ENCODE measurements at regions not wholly inside any gene's neighbourhood (a gene's known extent, or its start where the extent isn't known, plus 50 kb on each side); places are given as distances from the start of the nearest gene placed in this dataset.

- H4K20me1 ChIP-seq (replicated peaks in 1 of 2; ENCODE audit: control insufficient read depth in 1 of 2, insufficient read depth in 2 of 2, low read length in 2 of 2): no peaks in the 10 kb centered on the region
- H3K79me2 ChIP-seq (ENCODE audit: control insufficient read depth in 1 of 2, insufficient read depth in 2 of 2, low read length in 2 of 2): no peaks in the 10 kb centered on the region
- H3K4ac ChIP-seq (replicated peaks; ENCODE audit: insufficient read length, low read depth, low read length): no peak overlapping the region
- no peak for TF ChIP-seq E2F6 (IDR thresholded peaks at IDR 0.05)
- TF ChIP-seq KDM1A (IDR thresholded peaks at IDR 0.05; ENCODE audit: borderline replicate concordance, low read length): peak; percentile 41; the same call in 1 of the 2 replicates
- no peak overlapping the region for H3K14ac ChIP-seq (ENCODE audit: insufficient read length)
- no peaks in the 10 kb centered on the region for H3K23me2 ChIP-seq (ENCODE audit: low read depth, low read length)
- ChIA-PET POLR2A (ENCODE audit: partially characterized antibody) (no interaction called here), CTCF (ENCODE audit: partially characterized antibody) (interaction anchor here (0.9 to 1.3 kb wide), 4 partner anchors 10 to 133 kb away, joined by 3 to 4 read pairs (median 3); no protein-coding TSS in a partner anchor)
- H4K8ac ChIP-seq (ENCODE audit: extremely low read depth, insufficient read depth, low read length): no peak overlapping the region
- no peak overlapping the region for H3K27ac ChIP-seq (ENCODE audit: low read depth, low read length)
- H3K79me1 ChIP-seq (ENCODE audit: low read depth, low read length): no peaks in the 10 kb centered on the region
- peak overlapping the region; percentile 61; the same call in 1 of the 2 replicates for H2BK15ac ChIP-seq (ENCODE audit: low read length)
- H2AFZ ChIP-seq (ENCODE audit: low read length): no peak overlapping the region
- no peak overlapping the region for H2BK120ac ChIP-seq (replicated peaks; ENCODE audit: low read depth, low read length)
- H3K56ac ChIP-seq (replicated peaks; ENCODE audit: insufficient read length, low read depth, low read length): no peak overlapping the region
- H3K18ac ChIP-seq (ENCODE audit: extremely low read depth, low read length): no peak overlapping the region
- H3K36me3 ChIP-seq (ENCODE audit: control insufficient read depth in 2 of 4, insufficient read depth in 4 of 4, low read length in 3 of 4): no peaks in the 10 kb centered on the region
- H2BK5ac ChIP-seq (ENCODE audit: low read depth, low read length): no peak overlapping the region
- no peak overlapping the region for H3K4me3 ChIP-seq (ENCODE audit: extremely low read depth in 1 of 4, insufficient read depth in 2 of 4, low read depth in 3 of 4, low read length in 4 of 4)
- H2AK5ac ChIP-seq (ENCODE audit: low read depth, low read length): no peak overlapping the region
- no peak overlapping the region for H3K9ac ChIP-seq (replicated peaks in 1 of 4; ENCODE audit: extremely low read depth in 1 of 4, low read depth in 3 of 4, low read length in 3 of 4)
- no peak overlapping the region for H3K23ac ChIP-seq (ENCODE audit: insufficient read length)
- H3K9me3 ChIP-seq (ENCODE audit: insufficient read depth in 2 of 2, low read depth in 1 of 2, low read length in 1 of 2): peaks cover 7% of the 10 kb centered on the region in 2 experiments; a peak in 3 of 4 replicates
- H3K27me3 ChIP-seq (replicated peaks in 1 of 4; ENCODE audit: control insufficient read depth in 3 of 4, extremely low read depth in 1 of 4, insufficient read depth in 3 of 4, low read length in 3 of 4): no peaks in the 10 kb centered on the region
- no peaks in the 10 kb centered on the region for H3K4me1 ChIP-seq (replicated peaks in 1 of 4; ENCODE audit: control insufficient read depth in 3 of 4, insufficient read depth in 4 of 4, low read length in 3 of 4)
- no peak overlapping the region for H3K4me2 ChIP-seq (ENCODE audit: insufficient read depth in 1 of 2, low read depth in 2 of 2, low read length in 2 of 2)
- no peak overlapping the region for H4K91ac ChIP-seq (replicated peaks; ENCODE audit: insufficient read length, low read length)
- 86% methylated on average over 6 of the region's 8 CpGs; no CpG with 5 or more reads in 1 of the 2 experiments for WGBS, 2 experiments (ENCODE audit: extremely low coverage in 1 of 2, insufficient coverage in 1 of 2, insufficient read length in 1 of 2, insufficient replicate concordance in 2 of 2, low coverage in 1 of 2, low lambda C conversion rate in 2 of 2, missing lambda C conversion rate in 1 of 2)
- H2BK20ac ChIP-seq (ENCODE audit: low read length): no peak overlapping the region
- DNase-seq (ENCODE audit: low read depth in 1 of 2, low spot score in 2 of 2) (no peak), FAIRE-seq (no peak)
- H2BK12ac ChIP-seq (ENCODE audit: low read depth, low read length): no peak overlapping the region
- H4K5ac ChIP-seq (ENCODE audit: insufficient read length, low read depth, low read length): no peak overlapping the region
Measured at GRCh38 chr21:43322805-43323204, 104.1 kb downstream of the SIK1 start.

Data from H1 (cell line).